DND-41 (cell line): ENCODE measurements at regions not wholly inside any gene's neighbourhood (a gene's known extent, or its start where the extent isn't known, plus 50 kb on each side); places are given as distances from the start of the nearest gene placed in this dataset.

Experiments used
- ATAC-seq: fragments of 200-7000 bp; cut with Tn5 transposase; 3 replicates; pipeline ENCODE4 v1.9.1; 2021; ENCODE audit warnings: low read depth; ENCODE audit not compliant: insufficient read depth
- DNase-seq: peaks from one replicate; pipeline ENCODE4 v3.0.0-alpha.2; 2020
- H2AFZ ChIP-seq: 2 replicates; pipeline ENCODE4 v1.6.0; 2012; ENCODE audit warnings: low read depth, low read length
- H3K27ac ChIP-seq: 2 replicates; pipeline ENCODE4 v1.5.1; 2012; ENCODE audit warnings: low read length, inconsistent platforms
- H3K27me3 ChIP-seq: fragments of 200-600 bp; sonication (generic); 2 replicates; pipeline ENCODE4 v1.6.0; 2012; ENCODE audit warnings: low read length, mild to moderate bottlenecking, inconsistent platforms; ENCODE audit not compliant: insufficient read depth, poor library complexity
- H3K36me3 ChIP-seq: 2 replicates; pipeline ENCODE4 v1.5.1; 2012; ENCODE audit warnings: low read length, inconsistent platforms; ENCODE audit not compliant: insufficient read depth
- H3K4me1 ChIP-seq: 2 replicates; pipeline ENCODE4 v1.5.1; 2012; ENCODE audit warnings: mild to moderate bottlenecking, low read length; ENCODE audit not compliant: insufficient read depth
- H3K4me2 ChIP-seq: 2 replicates; pipeline ENCODE4 v1.6.0; 2012; ENCODE audit warnings: mild to moderate bottlenecking, moderate library complexity, low read length, inconsistent platforms; ENCODE audit not compliant: insufficient read depth
- H3K4me3 ChIP-seq, 2 experiments: fragments of 200-600 bp in 1 of 2; shearing (Covaris generic) in 1 of 2; 2 replicates each; pipeline ENCODE4 v1.5.1; 2012 to 2016; ENCODE audit warnings: inconsistent platforms in 2 of 2, low read length in 2 of 2, mild to moderate bottlenecking in 2 of 2, low read depth in 1 of 2, moderate library complexity in 1 of 2
- H3K79me2 ChIP-seq: 2 replicates; pipeline ENCODE4 v1.6.0; 2012; ENCODE audit warnings: low read length, inconsistent platforms; ENCODE audit not compliant: insufficient read depth
- H3K9ac ChIP-seq: 2 replicates; pipeline ENCODE4 v1.6.0; 2012; ENCODE audit warnings: low read depth, mild to moderate bottlenecking, inconsistent platforms, low read length, moderate library complexity
- H3K9me3 ChIP-seq: 2 replicates; pipeline ENCODE4 v1.5.1; 2012; ENCODE audit warnings: low read length, moderate library complexity, mild to moderate bottlenecking, inconsistent platforms; ENCODE audit not compliant: insufficient read depth, severe bottlenecking
- H4K20me1 ChIP-seq: 2 replicates; pipeline ENCODE4 v1.6.0; 2012; ENCODE audit warnings: low read length; ENCODE audit not compliant: insufficient read depth
- EZH2 ChIP-seq: IDR thresholded peaks from 3 replicates; pipeline ENCODE4 v1.6.1; 2012; ENCODE audit warnings: borderline replicate concordance, low read depth, mild to moderate bottlenecking, moderate library complexity, low read length, inconsistent platforms; ENCODE audit not compliant: severe bottlenecking
- TF ChIP-seq, protein P1 (sequence below): IDR thresholded peaks from 2 replicates; pipeline ENCODE4 v1.5.1; 2012; ENCODE audit warnings: borderline replicate concordance, low read length, moderate library complexity, mild to moderate bottlenecking; ENCODE audit not compliant: poor library complexity, severe bottlenecking; ENCODE audit errors: extremely low read depth

DNA sequence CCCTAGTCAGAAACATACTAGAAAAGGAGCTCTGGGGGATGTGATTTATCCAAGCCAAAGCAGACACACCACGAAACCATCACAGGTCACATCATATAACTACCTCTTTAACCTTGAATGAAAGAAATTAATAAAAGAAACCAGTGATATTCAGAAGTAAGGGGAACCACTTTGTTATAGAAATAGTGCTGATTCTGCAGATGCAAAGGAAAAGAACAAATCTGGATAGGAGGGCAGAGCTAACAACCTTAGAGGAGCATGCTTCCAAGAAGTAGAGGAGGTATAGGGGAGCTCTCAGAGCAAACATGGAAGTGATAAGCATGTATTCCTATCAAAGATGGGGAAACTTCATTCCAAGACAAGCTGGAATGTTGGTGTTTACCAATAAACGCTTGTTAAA lies 117.0 kb upstream of the MDM1 start:
- DNase-seq, result no peak
- Histone ChIP-seq H3K4me1 (peaks cover 18% of the 10 kb centered on the region), H3K36me3 (no peaks in the 10 kb centered on the region), H3K4me3 (no peak overlapping the region), H3K4me2 (no peak overlapping the region), H2AFZ (no peak overlapping the region), H3K9me3 (no peaks in the 10 kb centered on the region), H4K20me1 (no peaks in the 10 kb centered on the region), H3K79me2 (no peaks in the 10 kb centered on the region), H3K27ac (no peak overlapping the region), H3K27me3 (no peaks in the 10 kb centered on the region), H3K9ac (no peak overlapping the region)
- no peak for ATAC-seq
- TF ChIP-seq, protein P1, sequence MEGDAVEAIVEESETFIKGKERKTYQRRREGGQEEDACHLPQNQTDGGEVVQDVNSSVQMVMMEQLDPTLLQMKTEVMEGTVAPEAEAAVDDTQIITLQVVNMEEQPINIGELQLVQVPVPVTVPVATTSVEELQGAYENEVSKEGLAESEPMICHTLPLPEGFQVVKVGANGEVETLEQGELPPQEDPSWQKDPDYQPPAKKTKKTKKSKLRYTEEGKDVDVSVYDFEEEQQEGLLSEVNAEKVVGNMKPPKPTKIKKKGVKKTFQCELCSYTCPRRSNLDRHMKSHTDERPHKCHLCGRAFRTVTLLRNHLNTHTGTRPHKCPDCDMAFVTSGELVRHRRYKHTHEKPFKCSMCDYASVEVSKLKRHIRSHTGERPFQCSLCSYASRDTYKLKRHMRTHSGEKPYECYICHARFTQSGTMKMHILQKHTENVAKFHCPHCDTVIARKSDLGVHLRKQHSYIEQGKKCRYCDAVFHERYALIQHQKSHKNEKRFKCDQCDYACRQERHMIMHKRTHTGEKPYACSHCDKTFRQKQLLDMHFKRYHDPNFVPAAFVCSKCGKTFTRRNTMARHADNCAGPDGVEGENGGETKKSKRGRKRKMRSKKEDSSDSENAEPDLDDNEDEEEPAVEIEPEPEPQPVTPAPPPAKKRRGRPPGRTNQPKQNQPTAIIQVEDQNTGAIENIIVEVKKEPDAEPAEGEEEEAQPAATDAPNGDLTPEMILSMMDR, result no peak
- no peak for TF ChIP-seq EZH2

DNA sequence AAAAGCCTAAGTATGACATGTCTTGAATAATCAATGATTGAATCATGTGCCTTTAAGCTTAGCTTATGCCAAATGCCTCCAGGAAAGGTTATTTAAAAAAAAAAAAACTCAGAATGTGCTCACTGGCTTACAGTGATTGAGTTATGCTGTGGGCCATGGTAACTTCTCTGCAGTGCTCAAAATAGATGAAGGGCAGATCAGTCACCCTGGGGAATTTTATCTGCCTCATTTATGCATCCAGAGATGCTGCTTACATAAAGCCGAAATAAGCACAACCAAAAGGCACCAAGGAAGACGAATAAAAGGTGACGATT lies 118.7 kb upstream of the MDM1 start:
- Histone ChIP-seq H3K79me2 (no peaks in the 10 kb centered on the region), H2AFZ (no peak overlapping the region), H3K4me3 (peak overlapping the region in 1 of 2 experiments; percentile 30; a peak in 2 of 4 replicates), H3K36me3 (no peaks in the 10 kb centered on the region), H3K27ac (no peak overlapping the region), H4K20me1 (no peaks in the 10 kb centered on the region), H3K4me2 (peak overlapping the region; percentile 49), H3K27me3 (no peaks in the 10 kb centered on the region), H3K9me3 (no peaks in the 10 kb centered on the region), H3K4me1 (peaks cover 24% of the 10 kb centered on the region), H3K9ac (no peak overlapping the region)
- DNase-seq (no peak), ATAC-seq (no peak; the same call in 2 of the 3 replicates)
- no peak for TF ChIP-seq EZH2
- TF ChIP-seq, protein P1, result no peak

DNA sequence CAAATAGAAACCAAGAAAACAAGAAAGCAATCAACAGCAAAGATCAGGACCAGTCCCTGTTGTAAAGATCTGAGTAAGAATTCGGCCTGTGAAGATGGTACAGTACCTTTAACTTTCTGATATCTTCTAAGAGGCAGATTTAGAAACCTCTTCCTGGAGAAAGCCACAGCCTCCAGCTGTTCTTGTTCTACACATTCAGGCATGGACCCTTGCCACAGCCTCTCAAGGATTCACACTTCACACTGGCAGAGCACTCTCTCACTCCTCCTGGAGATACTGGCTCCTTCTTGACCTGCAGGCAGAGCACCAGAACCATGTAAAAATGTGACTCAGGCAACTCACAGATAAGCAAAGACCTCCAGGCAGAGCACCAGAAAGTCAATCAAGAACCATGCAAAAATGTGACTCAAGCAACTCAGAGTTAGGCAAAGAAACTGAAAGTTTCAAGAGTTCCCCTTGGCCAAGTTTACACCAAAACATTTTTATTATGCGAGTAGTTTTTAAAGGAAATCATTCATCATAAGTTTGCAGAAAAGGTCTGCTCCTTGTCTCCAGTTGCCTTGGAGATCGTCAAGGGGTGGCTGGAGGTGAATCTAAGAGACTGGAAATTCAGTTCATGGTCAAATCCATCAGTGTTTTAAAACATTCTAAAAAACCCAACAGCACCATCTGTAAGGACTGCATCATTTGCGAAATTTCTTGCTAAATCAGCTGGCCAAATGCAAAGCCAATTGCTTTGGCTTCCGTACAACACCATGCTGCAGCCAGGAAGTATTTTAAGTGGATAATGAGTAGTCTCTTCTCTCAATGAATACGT lies 119.3 kb upstream of the MDM1 start:
- Histone ChIP-seq H3K4me3 (peak overlapping the region in 1 of 2 experiments; percentile 30; a peak in 2 of 4 replicates), H2AFZ (no peak overlapping the region), H3K36me3 (no peaks in the 10 kb centered on the region), H3K9me3 (no peaks in the 10 kb centered on the region), H3K4me1 (peaks cover 26% of the 10 kb centered on the region), H3K9ac (no peak overlapping the region), H3K4me2 (peak overlapping the region; percentile 49), H4K20me1 (no peaks in the 10 kb centered on the region), H3K79me2 (no peaks in the 10 kb centered on the region), H3K27ac (no peak overlapping the region), H3K27me3 (no peaks in the 10 kb centered on the region)
- TF ChIP-seq EZH2, result no peak
- TF ChIP-seq, protein P1, result no peak
- peak; percentile 92 for ATAC-seq
- DNase-seq, result peak; percentile 56
